ENCODE measurements at regions not wholly inside any gene's neighbourhood (a gene's known extent, or its start where the extent isn't known, plus 50 kb on each side); places are given as distances from the start of the nearest gene placed in this dataset.
"Not testable (repeated sequence)": the region's sequence is repeated elsewhere in the genome, so short reads cannot be mapped to it uniquely, and the experiment has no call there.

GRCh38 chrX:63169416-63169815 is 181.7 kb downstream of the SPIN4 start:
- H3K4me1 ChIP-seq; H3K4me3 ChIP-seq; H3K36me3 ChIP-seq; DNase-seq; ATAC-seq (ENCODE audit: low FRiP score in 2 of 2); H3K9me3 ChIP-seq; H3K27ac ChIP-seq; H3K27me3 ChIP-seq: not testable (repeated sequence)
- WGBS, 2 donors, result no CpG with 5 or more reads among the region's 4 CpGs

GRCh38 chrX:63168949-63169348 is 182.2 kb downstream of the SPIN4 start:
- peak; percentile 45 to 67 for ATAC-seq (ENCODE audit: low FRiP score in 2 of 2)
- no CpG with 5 or more reads among the region's 1 CpG for WGBS, 2 donors

GRCh38 chrX:63167002-63167401 is 184.1 kb downstream of the SPIN4 start:
- not testable (repeated sequence) for H3K4me1 ChIP-seq; H3K36me3 ChIP-seq; DNase-seq; ATAC-seq (ENCODE audit: low FRiP score in 2 of 2); H3K27ac ChIP-seq; H3K27me3 ChIP-seq; H3K9me3 ChIP-seq; H3K4me3 ChIP-seq
- WGBS, 2 donors, result no CpG with 5 or more reads among the region's 1 CpG

More at GRCh38 chrX:63168949-63169348, 182.2 kb downstream of the SPIN4 start:
- H3K4me1 ChIP-seq, H3K27me3 ChIP-seq, H3K4me3 ChIP-seq, DNase-seq, H3K9me3 ChIP-seq, H3K36me3 ChIP-seq, H3K27ac ChIP-seq: not testable (repeated sequence)

GRCh38 chrX:63160994-63161393 is 190.1 kb downstream of the SPIN4 start:
- not testable (repeated sequence) for H3K9me3 ChIP-seq; H3K27me3 ChIP-seq; H3K4me3 ChIP-seq; H3K27ac ChIP-seq; DNase-seq; H3K36me3 ChIP-seq; ATAC-seq (ENCODE audit: low FRiP score in 2 of 2); H3K4me1 ChIP-seq
- no CpG with 5 or more reads among the region's 1 CpG for WGBS, 2 donors

- H3K9me3 ChIP-seq; H3K4me1 ChIP-seq; H3K36me3 ChIP-seq; ATAC-seq (ENCODE audit: low FRiP score in 2 of 2); H3K27ac ChIP-seq; H3K4me3 ChIP-seq; H3K27me3 ChIP-seq; DNase-seq: not testable (repeated sequence)
- no CpG with 5 or more reads among the region's 1 CpG for WGBS, 2 donors
These were observed 190.8 kb downstream of the SPIN4 start for GRCh38 chrX:63160340-63160739.

GRCh38 chrX:63145526-63145925 is 205.6 kb downstream of the SPIN4 start:
- not testable (repeated sequence) for ATAC-seq (ENCODE audit: low FRiP score in 2 of 2); DNase-seq; H3K27me3 ChIP-seq; H3K4me3 ChIP-seq; H3K9me3 ChIP-seq; H3K27ac ChIP-seq; H3K4me1 ChIP-seq; H3K36me3 ChIP-seq
- no CpG with 5 or more reads among the region's 10 CpGs for WGBS, 2 donors

- H3K27ac ChIP-seq; H3K9me3 ChIP-seq; H3K27me3 ChIP-seq; H3K4me1 ChIP-seq; DNase-seq; H3K36me3 ChIP-seq; H3K4me3 ChIP-seq; ATAC-seq (ENCODE audit: low FRiP score in 2 of 2): not testable (repeated sequence)
- WGBS, 2 donors, result no CpG with 5 or more reads among the region's 2 CpGs
These were observed 208.5 kb downstream of the SPIN4 start for GRCh38 chrX:63142588-63142987.

GRCh38 chrX:63135859-63136258 is 215.3 kb downstream of the SPIN4 start:
- H3K27ac ChIP-seq; DNase-seq; H3K4me3 ChIP-seq; H3K9me3 ChIP-seq; H3K27me3 ChIP-seq; H3K36me3 ChIP-seq; H3K4me1 ChIP-seq; ATAC-seq (ENCODE audit: low FRiP score in 2 of 2): not testable (repeated sequence)
- no CpG with 5 or more reads among the region's 2 CpGs for WGBS, 2 donors

GRCh38 chrX:63128509-63128908 is 222.6 kb downstream of the SPIN4 start:
- no peak for ATAC-seq (ENCODE audit: low FRiP score in 2 of 2)
- no peak overlapping the region for H3K4me3 ChIP-seq
- DNase-seq, result no peak
- no peaks in the 10 kb centered on the region for H3K9me3 ChIP-seq
- H3K27me3 ChIP-seq, result no peaks in the 10 kb centered on the region
- 0% methylated on average over 2 of the region's 2 CpGs for WGBS, 2 donors
- no peaks in the 10 kb centered on the region for H3K4me1 ChIP-seq
- no peaks in the 10 kb centered on the region for H3K36me3 ChIP-seq
- no peak overlapping the region for H3K27ac ChIP-seq
- TF ChIP-seq EP300 (IDR thresholded peaks at IDR 0.05), result no peak
- peak in 4 of 6 experiments; percentile 35 to 65 (median 49) for TF ChIP-seq CTCF (IDR thresholded peaks at IDR 0.05)
- no peak for TF ChIP-seq POLR2AphosphoS5 (IDR thresholded peaks at IDR 0.05)

Data from upper lobe of left lung (tissue), 6 donors.